HL-60 (cell line): ENCODE measurements at regions not wholly inside any gene's neighbourhood (a gene's known extent, or its start where the extent isn't known, plus 50 kb on each side); places are given as distances from the start of the nearest gene placed in this dataset.

Source experiments
- DNase-seq, 2 experiments: peaks; one replicate each; pipeline ENCODE4 v3.0.0-alpha.2; 2010 to 2020; ENCODE audit warnings: low read depth in 1 of 2, low spot score in 1 of 2
- H3K27ac ChIP-seq: fragments of 250-450 bp; sonication (Bioruptor Pico); replicated peaks from 2 replicates; pipeline ENCODE4 v1.5.1; 2020; ENCODE audit warnings: mild to moderate bottlenecking, moderate library complexity
- H3K27me3 ChIP-seq: fragments of 250-450 bp; sonication (Bioruptor Pico); 2 replicates; pipeline ENCODE4 v1.5.1; 2021; ENCODE audit warnings: mild to moderate bottlenecking, moderate library complexity; ENCODE audit not compliant: insufficient read depth, poor library complexity, severe bottlenecking
- H3K4me3 ChIP-seq: replicated peaks from 2 replicates; pipeline ENCODE4 v1.5.1; 2011; ENCODE audit warnings: mild to moderate bottlenecking, control low read depth, low read length; ENCODE audit not compliant: insufficient read depth
- GABPA ChIP-seq: IDR thresholded peaks from 2 replicates; pipeline ENCODE4 v1.6.1; 2012; ENCODE audit warnings: low read depth
- POLR2AphosphoS5 ChIP-seq: IDR thresholded peaks from 2 replicates; pipeline ENCODE4 v1.6.1; 2012; ENCODE audit warnings: low read depth
- SPI1 ChIP-seq: IDR thresholded peaks from 2 replicates; pipeline ENCODE4 v1.6.1; 2012; ENCODE audit warnings: low read depth, mild to moderate bottlenecking, borderline replicate concordance
- TF ChIP-seq, protein P1 (sequence below): IDR thresholded peaks from 2 replicates; pipeline ENCODE4 v1.6.1; 2012; ENCODE audit warnings: low read depth; ENCODE audit not compliant: insufficient replicate concordance
- TF ChIP-seq, protein P2 (sequence below): IDR thresholded peaks from one replicate; pipeline ENCODE4 v1.5.1; 2011; ENCODE audit warnings: low read length, control low read depth, inconsistent platforms; ENCODE audit not compliant: insufficient read depth

DNA sequence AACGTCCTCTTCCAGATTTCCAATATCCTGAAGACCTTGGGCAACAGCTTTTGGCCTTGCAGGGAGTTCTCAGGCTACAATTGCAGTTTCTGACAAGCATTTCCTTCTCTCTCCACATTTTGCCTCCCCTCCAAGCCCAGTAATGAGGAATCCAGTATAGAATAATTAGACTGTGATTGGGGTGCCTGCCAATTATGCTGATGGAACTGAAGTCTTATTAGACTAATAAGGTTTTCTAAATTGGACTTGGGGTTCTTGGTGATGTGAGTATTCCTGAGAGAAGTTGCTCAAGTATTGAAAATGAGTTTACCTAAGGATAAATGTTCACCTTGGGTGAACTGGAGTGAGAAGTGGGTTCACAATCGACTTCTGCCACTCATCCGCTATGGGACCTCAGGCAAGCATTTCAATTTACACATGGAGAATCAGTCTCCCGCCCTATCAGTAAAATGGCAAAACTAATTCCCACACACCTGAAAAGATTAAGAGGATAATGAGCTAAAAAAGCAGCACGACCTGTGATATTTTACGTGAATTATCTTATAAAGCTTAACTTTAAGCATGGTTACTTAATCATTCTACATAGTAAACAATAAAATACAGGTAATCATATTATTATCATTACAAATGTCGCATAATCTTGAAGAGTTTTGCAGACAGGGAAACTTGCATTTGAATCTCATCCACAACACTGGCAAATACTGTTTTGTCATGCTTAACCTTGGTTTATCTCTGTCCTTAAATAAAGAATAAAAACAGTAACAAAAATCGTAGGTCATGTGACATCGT is 628.0 kb downstream of the TMEM114 start:
- H3K27me3 ChIP-seq: peaks cover 2% of the 10 kb centered on the region
- no peak overlapping the region for H3K27ac ChIP-seq
- no peak for TF ChIP-seq GABPA
- no peak for TF ChIP-seq SPI1
- TF ChIP-seq, protein P1, sequence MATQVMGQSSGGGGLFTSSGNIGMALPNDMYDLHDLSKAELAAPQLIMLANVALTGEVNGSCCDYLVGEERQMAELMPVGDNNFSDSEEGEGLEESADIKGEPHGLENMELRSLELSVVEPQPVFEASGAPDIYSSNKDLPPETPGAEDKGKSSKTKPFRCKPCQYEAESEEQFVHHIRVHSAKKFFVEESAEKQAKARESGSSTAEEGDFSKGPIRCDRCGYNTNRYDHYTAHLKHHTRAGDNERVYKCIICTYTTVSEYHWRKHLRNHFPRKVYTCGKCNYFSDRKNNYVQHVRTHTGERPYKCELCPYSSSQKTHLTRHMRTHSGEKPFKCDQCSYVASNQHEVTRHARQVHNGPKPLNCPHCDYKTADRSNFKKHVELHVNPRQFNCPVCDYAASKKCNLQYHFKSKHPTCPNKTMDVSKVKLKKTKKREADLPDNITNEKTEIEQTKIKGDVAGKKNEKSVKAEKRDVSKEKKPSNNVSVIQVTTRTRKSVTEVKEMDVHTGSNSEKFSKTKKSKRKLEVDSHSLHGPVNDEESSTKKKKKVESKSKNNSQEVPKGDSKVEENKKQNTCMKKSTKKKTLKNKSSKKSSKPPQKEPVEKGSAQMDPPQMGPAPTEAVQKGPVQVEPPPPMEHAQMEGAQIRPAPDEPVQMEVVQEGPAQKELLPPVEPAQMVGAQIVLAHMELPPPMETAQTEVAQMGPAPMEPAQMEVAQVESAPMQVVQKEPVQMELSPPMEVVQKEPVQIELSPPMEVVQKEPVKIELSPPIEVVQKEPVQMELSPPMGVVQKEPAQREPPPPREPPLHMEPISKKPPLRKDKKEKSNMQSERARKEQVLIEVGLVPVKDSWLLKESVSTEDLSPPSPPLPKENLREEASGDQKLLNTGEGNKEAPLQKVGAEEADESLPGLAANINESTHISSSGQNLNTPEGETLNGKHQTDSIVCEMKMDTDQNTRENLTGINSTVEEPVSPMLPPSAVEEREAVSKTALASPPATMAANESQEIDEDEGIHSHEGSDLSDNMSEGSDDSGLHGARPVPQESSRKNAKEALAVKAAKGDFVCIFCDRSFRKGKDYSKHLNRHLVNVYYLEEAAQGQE: no peak
- TF ChIP-seq POLR2AphosphoS5: no peak
- TF ChIP-seq, protein P2, sequence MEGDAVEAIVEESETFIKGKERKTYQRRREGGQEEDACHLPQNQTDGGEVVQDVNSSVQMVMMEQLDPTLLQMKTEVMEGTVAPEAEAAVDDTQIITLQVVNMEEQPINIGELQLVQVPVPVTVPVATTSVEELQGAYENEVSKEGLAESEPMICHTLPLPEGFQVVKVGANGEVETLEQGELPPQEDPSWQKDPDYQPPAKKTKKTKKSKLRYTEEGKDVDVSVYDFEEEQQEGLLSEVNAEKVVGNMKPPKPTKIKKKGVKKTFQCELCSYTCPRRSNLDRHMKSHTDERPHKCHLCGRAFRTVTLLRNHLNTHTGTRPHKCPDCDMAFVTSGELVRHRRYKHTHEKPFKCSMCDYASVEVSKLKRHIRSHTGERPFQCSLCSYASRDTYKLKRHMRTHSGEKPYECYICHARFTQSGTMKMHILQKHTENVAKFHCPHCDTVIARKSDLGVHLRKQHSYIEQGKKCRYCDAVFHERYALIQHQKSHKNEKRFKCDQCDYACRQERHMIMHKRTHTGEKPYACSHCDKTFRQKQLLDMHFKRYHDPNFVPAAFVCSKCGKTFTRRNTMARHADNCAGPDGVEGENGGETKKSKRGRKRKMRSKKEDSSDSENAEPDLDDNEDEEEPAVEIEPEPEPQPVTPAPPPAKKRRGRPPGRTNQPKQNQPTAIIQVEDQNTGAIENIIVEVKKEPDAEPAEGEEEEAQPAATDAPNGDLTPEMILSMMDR: no peak
- DNase-seq: no peak
- no peak overlapping the region for H3K4me3 ChIP-seq

DNA sequence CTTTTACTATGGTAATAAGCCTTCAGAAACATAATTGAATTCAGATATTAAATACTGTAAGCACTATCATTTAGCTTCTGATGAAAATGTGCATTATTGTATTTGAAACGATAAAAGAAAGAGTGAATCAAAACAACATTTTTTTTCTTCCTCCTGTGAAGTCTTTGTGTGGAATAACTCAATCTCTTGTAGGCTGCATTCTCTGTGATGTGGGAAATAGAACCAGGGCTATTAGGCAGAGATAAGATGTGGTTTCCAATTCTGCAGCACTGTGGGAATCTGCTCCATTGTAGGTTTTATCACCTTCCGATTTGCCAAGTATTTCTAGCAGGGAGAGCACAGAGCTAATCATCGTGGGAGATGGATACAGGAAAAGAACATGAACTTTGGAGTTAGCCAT is 624.5 kb downstream of the RBFOX1 start:
- TF ChIP-seq GABPA: no peak
- no peak for TF ChIP-seq SPI1
- TF ChIP-seq, protein P2: no peak
- TF ChIP-seq POLR2AphosphoS5: no peak
- TF ChIP-seq, protein P1: no peak
- no peak overlapping the region for H3K27ac ChIP-seq
- no peak overlapping the region for H3K4me3 ChIP-seq

DNA sequence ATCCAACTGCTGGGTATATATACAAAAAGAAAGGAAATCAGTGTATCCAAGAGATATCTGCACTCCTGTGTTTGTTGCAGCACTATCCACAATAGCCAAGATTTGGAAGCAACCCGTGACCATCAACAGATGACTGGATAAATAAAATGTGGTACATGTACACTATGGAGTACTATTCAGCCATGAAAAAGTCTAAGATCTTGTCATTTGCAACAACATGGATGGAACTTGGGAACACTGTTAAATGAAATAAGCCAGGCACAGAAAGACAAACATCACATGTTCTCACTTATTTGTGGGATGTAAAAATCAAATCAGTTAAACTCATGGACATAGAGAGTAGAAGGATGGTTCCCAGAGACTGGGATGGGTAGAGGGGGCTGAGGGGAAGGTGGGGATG is 620.7 kb downstream of the RBFOX1 start:
- no peak for TF ChIP-seq GABPA
- Histone ChIP-seq H3K4me3 (no peak overlapping the region), H3K27me3 (no peaks in the 10 kb centered on the region), H3K27ac (no peak overlapping the region)
- DNase-seq: no peak

More for the DNA sequence above, 624.5 kb downstream of the RBFOX1 start:
- H3K27me3 ChIP-seq: no peaks in the 10 kb centered on the region
- DNase-seq: no peak

DNA sequence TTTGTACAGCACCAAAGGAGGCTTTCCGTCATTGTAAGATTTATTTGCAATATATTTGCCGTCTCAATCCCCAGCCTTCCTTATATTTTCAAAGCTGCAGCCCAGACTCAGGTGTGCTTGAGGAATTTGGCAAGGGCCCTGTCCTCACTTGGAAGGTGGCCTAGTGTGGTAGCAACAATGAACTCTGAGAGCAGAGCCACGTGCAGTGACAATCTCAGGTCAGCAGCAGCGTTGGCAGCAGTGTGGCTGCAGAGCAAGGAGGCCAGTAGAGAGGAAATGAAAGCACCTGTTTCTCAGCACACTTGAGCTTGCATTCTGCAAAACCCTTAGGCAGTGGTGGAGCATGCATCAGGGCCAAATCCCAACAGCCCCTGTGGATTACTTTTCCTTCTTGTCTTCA is 613.5 kb downstream of the RBFOX1 start:
- H3K4me3 ChIP-seq: no peak overlapping the region
- DNase-seq: no peak
- TF ChIP-seq GABPA (no peak), POLR2AphosphoS5 (no peak), SPI1 (no peak)
- TF ChIP-seq, protein P1: no peak
- TF ChIP-seq, protein P2: no peak
- H3K27me3 ChIP-seq: no peaks in the 10 kb centered on the region
- H3K27ac ChIP-seq: no peak overlapping the region
